ENCODE measurements at regions not wholly inside any gene's neighbourhood (a gene's known extent, or its start where the extent isn't known, plus 50 kb on each side); places are given as distances from the start of the nearest gene placed in this dataset.
"Not testable (repeated sequence)": the region's sequence is repeated elsewhere in the genome, so short reads cannot be mapped to it uniquely, and the experiment has no call there.

DNA sequence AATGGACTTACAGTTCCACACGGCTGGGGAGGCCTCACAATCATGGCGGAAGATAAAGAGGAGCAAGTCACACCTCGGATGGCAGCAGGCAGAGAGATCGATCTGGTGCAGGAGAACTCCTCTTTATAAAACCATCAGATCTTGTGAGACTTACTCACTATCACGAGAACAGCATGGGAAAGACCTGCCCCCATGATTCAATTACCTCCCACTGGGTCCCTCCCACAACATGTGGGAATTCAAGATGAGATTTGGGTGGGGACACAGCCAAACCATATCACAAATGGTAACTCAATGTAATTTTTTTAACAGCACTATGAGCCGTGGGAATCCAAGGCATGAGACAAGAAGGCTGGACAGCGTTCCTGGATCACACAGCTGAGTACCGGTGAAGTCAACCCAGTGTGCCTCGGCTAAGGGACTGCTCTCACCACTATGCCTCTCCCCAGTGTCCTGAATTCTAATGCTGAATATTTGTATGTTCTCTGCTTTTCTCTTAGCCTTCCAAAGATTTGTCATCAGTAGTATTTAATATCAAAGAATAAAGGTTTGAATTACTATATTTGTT lies 84.3 kb downstream of the IRS2 start:
- DNase-seq (ENCODE audit: low read depth in 2 of 2), result not testable (repeated sequence)

DNA sequence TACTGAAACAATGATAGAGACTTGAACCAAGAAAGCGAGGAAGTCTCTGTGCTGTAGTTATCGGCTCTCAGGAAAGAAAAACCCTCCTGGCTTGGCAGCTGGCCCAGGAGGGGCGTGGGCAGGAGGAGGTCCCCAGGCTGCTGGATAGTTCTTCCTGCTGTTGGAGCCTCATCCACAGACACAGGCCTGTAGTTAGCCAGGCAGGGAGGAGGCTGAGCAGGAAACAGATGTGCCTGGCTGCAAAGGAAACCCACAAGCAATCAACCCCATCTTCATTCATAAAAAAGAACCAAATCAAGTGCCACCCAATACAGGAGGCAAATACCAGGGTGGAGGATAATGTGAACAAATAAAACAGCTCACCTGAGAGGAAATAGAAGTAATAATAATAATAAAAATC lies 86.2 kb downstream of the IRS2 start:
- DNase-seq (ENCODE audit: low read depth in 2 of 2), result no peak

DNA sequence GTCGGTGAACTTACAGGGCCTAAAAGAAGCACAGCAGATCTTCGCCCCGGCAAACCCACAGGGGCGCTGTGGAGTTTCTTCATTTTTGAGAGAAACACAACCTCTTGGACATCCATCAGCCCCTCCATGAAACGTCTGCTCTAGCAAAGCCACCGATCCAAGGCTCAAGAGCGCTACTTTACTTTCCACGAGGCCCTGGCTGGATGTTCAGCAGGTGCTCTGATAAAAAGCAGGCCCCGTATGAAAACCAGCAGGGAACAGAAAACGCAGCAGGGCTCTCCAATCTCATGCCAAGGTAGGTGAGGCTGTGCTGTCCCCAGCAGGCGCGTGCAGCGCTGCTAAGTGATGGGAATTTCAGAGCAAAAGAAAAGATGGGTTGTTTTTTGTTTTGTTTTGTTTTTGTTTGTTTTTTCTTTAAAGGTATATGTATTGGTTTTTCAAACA lies 86.7 kb downstream of the IRS2 start:
- DNase-seq (ENCODE audit: low read depth in 2 of 2), result no peak

DNA sequence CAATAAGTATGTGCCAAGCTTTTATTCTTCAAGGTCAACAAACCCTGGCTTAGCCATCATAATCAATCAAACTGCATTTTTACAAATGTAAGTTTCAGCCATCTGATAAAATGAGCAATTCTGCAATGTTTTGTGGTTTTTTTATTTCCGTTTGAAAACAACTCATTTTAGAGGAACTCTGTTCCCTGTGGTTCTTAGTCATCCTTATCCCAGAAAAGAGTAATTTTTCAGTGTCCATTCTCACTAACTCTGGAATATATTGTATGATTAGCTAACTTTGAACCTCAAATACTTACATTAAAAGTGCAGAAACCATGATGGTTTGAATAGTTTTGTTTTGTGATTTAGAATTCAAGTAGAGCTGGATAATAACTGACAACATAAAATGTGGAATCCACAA lies 87.6 kb downstream of the IRS2 start:
- no peak for DNase-seq (ENCODE audit: low read depth in 2 of 2)

DNA sequence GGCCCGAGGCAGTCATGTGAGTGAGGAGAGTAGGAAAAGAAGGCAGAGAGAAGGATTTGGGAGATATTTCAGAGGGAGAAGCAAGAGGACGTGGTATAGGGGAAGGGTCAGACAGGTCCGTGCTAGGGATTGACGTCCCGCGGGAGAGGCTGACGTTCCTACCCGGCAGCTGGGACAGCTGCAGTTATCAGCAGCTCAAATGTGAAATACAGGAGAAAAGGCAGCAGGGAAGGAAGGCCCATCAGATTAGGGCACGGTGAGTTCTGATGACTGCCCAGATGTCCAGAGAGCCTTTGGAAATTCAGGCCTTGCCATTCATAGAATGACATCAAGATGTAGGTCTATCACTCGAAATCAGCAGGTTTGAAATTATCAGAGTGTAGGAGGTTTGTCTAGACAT lies 88.4 kb downstream of the IRS2 start:
- no peak for DNase-seq (ENCODE audit: low read depth in 2 of 2)

DNA sequence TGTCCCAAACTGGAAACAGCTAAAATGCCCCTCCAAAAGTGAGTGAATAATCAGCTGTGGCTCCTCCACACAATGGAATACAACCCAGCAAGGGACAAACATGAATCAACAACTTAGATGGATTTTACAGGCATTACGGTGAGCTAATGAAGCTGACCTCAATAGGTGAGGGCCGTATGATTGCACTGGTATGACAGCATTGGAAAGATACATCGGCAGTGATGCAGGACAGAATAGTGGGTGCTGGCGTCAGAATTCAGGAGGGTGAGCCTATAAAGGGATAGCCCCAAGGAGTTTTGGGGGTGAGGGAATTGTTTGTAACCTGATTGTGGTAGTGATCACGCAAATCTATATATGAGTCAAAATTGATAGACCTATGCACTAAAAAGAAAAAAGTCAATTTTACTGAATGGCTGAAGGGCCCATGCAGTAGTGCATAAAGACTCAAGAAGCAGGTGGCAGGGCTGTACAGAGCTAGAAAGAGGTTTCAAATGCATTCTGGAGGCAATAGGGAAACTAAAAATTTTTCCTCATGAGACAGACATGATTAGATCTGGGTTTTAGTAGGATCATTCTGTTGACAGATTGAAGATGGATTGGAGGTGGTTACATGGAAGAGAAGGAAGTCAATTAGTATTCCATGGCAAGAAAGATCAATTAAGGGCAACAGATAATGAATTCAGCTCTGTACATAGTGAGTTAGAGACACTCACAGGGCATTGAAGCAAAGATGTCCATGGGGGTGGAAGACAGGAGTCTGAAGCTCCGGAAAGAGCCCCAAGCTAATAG lies 90.8 kb downstream of the IRS2 start:
- no peak for DNase-seq (ENCODE audit: low read depth in 2 of 2)

DNA sequence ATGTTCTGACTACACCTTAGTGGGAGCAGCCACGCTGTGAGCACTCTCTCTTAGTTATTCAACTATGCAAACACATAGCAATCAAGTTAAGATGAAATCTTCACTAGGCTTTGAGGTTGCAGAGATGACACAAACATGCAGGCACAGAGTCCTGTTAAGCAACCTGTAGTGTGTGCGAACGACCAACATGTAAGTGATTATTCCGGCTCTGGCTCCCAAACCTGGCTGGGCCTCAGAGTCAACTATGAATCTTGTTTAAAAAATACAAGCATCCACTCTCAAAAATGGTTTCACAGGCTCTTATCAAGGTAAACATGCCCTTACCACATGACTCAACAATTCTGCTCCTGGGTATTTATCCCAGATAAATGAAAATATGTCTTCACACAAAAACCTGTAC lies 91.4 kb downstream of the IRS2 start:
- DNase-seq (ENCODE audit: low read depth in 2 of 2), result no peak

DNA sequence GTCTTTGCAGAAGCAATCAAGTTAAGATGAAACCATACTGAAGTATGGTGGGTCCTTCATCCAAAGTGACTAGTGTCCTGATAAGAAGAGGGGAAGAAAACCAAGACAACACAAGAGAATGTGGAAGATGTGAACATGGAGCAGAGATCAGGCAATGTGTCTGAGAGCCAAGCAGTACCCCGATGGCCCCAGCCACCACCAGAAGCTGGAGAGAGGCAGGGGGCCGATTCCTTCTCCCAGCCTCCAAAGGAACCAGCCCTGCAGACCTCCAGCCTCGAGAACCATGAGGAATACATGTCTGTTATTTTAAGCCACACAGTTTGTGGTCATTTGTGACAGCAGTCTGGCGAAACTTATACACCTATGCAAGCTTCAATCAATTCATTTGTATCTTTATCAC lies 93.2 kb downstream of the IRS2 start:
- DNase-seq (ENCODE audit: low read depth in 2 of 2), result no peak

DNA sequence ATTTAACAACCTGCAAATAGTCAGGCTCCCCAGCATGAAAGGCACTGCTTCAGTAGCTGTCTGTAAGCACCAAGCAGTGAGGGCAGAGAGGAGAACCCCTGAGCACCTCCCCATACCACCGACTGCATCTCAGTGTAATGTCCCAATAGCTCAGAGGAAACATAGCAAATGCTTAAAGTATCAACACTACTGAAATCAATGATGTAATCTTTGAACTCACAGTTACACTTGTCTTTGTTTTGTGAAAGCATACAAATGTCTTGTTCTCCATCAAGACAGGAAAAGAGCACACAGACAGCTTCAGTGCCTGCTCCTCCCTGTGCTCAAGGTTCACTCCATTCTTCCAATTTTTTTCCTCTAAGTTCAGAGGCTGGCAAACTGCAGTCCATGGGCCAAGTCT lies 94.7 kb downstream of the IRS2 start:
- DNase-seq (ENCODE audit: low read depth in 2 of 2), result no peak

DNA sequence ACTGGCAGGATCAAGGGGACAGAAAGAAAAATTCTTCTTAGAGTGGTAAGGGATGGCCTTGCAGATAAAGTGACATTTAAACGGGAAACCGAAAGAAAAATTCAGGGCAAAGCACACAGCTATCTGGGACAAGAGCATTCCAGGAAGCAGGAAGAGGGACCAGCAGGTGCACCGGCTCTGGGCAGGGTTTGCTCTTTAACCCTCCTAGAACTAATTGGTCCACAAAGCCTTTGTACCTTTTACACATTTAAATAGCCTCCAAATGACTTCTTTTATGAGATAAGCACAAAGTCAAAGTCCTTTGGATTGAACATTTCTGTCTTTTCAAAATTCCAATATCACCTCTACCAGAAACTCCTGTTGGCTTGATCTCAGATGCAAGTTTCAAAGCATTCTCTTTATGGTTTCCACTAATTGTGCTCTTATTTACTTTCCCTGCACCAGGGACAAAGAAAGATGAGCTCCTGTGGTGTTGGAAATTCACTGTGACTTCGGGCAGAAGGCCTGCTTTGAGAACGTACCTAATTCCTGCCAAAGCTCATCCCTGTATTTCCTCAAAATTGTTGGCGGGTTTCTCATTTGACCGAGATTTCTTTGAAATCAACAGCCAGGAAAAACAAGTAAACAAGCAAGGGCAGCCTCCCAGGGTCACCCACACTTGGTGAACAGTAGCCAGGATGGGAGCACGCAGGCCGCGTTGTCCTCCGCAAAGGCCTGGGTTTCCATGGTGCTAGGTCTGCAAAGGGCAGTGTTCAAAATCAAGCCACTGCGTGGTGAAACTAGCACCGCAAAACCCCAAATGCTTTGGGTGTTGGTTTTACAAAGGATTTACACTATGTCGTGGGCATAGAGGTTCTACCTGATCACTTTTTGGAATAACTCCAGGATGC lies 98.6 kb downstream of the IRS2 start:
- DNase-seq (ENCODE audit: low read depth in 2 of 2), result no peak

DNA sequence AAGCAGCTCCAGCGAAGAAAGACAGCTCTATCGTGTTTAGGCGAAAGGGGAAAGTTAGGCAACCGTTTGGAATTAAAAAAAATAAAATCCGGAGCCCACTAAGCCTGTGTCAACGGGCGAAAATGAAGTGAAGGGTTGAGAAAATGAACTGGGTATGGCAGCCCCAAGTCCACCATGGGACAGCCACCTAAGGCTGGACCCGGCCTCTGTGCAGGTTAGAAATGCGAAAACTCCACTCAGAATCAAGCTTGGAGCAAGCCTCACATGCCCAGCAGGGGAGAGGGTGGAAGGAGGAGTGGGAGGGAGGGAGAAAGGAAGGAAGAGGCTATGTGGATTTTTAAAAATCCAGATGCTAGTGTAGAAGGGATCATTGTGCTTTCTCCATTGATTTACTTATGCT lies 101.2 kb downstream of the IRS2 start:
- no peak for DNase-seq (ENCODE audit: low read depth in 2 of 2)

DNA sequence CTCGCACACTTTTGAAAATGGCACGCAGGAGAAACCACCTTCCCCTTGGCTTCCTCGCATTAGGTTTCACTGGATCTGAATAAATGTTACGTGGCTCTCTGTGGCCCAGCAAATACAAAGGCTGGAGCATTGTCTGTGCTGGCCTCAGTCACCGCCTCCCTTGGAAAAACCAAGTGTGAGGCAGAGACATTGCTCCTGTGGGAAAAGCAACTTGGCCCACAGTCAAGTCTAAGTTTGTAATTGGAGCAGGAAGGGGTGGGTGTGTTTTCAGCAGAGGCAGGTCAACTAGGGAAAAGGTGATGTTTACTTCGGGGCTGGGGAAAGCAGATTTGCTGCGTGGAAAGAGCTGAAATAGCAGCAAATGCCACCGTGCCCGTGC lies 101.6 kb downstream of the IRS2 start:
- no peak for DNase-seq (ENCODE audit: low read depth in 2 of 2)

DNA sequence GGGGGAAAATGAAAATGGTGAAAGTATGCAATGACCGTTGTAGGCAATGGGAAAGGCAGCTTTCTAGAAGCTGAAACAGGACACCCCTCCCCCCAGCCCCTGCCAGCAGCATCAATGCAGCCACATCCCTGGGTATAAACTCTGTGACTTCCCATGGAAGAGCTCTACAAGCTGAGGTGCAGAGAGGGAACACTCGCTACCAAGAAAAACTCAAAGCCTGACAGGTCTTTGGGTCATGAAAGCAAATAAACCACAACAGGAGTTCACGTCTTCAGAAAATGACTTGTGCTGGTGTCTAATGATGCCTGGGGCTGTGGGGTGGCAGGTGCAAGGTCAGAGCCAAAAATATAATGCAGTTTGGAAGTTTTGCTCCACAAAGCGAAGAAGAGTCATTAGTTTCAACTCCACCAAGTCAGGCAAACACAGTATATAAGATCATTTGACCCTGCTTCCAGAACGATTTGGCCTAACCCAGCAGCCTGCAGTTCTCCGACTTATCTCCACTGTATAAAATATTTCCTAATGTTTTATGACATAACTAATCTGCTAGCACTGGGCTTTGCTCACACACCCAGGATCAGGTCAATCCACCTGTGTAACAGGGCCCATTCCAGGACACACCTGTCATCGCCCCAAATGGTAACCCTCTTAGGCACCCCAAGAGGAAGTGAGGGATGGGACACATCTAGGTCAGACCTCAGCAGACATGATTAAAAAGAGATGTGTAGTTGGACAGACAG lies 102.1 kb downstream of the IRS2 start:
- no peak for DNase-seq (ENCODE audit: low read depth in 2 of 2)

DNA sequence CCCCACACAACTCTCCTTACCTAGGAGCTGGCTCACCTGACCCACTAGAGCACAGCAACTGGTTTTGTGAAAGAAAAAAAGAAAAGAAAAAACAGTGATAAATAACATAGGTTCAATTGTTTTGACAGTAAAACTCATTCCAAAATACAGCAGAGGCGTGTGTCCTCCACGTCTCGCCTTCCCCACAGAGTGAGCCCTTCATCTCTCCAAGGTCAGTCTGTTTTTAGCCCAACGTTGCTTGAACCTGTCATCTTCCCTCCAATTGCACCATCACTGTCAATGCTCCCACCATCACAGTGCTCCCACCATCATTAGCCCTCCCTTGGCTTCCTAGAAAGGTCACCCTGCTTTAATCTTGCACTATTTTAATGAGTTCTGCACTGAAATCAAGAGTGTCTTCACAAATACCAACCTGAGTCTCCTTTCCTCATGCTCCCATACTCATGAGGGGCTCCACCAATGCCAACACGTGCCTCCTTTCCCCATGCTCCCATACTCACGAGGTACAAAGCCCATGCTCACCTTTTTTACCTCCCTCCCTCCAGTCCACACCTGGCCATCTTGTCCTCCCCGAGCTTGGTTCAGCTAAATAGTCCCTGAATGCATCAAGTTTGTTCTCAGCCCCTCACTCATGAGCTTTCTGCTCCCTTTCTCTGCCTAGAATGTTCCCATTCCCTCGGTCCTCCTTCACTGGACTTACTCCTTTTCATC lies 103.7 kb downstream of the IRS2 start:
- no peak for DNase-seq (ENCODE audit: low read depth in 2 of 2)

DNA sequence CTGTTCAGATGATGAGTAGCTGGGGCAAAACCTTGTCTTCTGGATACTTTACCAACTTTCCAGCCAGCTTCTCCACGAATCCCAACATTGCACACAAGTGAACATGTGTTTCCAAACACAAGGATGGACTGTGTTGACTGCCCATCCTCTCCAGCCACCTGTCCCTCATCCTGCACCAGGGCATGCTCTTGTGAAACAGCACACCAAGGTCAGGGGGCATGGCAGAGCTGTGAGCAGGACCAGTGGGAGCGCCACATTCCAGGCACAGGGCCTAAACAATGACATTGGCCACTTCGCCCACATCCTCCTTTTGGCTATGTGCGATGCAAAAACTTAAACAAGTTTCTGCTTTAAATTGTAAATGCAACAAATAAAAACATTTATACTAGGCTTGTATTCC lies 105.5 kb downstream of the IRS2 start:
- no peak for DNase-seq (ENCODE audit: low read depth in 2 of 2)

DNA sequence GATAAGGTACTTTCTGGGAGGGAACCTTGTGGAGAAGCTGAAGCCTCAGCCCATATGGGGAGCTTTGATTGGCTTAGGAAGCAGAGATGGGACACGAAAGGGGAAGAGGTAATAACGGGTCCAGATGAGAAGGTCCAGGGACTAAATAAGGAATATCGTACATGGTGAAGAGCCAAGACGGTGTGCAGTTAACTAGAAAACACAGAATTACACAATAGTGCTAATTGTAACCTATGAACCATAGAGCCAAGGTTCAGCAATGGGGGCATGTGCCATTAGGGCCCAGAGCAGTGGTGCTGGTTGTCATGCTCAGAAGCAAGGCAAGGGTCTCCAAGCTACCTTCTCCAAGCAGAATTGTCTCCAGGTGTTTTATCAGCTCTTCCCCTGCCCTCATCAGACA lies 106.1 kb downstream of the IRS2 start:
- DNase-seq (ENCODE audit: low read depth in 2 of 2), result no peak

DNA sequence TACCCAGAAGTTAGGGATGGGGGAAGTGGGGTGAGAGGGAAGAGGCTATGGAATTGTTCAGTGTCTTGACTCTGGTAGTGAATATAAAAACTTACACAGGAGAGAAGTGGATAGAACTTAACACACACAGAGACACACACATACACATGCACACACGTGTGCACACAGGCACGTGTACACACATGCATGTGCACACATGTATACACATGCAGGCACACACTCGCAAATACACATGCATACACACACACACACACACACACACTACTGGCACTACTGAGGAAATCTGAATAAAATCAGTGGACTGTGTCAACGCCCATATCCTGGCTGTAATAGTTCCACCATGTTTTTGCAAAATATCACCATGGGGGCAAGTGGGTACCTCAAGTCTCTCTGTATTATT lies 107.9 kb downstream of the IRS2 start:
- no peak for DNase-seq (ENCODE audit: low read depth in 2 of 2)

DNA sequence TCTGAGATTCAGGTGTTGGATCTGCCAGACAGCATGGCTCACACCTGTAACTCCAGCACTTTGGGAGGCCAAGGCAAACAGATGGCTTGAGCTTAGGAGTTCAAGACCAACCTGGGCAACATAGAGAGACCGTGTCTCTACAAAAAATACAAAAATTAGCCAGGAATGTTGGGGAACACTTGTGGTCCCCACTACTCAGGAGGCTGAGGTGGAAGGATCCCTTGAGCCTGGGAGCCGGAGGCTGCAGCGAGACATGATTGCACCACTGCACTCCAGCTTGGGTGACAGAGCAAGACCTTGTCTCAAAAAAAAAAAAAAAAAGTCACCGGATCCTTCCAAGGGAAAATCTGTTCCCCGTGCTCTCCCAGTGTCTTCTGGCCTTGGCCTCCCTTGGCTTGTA lies 109.2 kb downstream of the IRS2 start:
- DNase-seq (ENCODE audit: low read depth in 2 of 2), result no peak

DNA sequence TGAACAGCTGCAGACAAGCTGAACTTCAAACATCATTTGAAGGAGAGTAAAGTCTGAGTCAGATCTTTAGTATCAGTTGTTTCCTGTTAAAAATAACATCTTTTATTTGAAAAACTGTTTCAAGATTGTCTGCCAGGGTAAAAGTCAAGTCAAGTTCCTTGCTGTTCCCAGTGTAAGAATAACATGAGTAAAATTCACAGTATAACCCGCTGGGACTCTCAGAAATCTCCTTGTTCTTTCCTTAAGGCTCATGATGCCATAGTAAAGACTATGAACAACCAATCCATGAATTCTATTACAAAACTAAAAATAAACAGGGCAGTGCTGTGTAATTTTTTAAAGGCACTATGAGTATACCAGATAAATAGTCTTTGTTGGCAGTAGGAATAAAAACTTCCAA lies 112.9 kb downstream of the IRS2 start:
- no peak for DNase-seq (ENCODE audit: low read depth in 2 of 2)

DNA sequence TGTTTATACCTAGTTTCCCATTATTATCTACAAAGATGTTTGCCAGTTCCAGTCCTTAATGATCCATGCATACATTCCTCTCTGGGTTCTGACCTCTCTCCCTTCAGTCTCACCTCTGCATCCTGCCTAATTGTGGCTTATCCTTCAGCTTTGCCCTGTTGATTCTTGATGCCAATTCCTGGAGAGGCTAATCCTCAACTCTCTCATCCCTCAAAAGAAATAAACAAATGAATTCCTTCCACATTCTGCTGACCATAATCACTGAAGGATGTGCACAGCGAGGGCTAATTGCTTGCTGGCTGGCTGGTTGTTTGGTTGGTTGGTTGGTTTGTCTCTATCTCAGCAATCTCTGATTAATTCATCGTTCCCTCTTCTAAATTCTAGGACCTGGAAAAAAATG lies 113.8 kb downstream of the IRS2 start:
- DNase-seq (ENCODE audit: low read depth in 2 of 2), result no peak

DNA sequence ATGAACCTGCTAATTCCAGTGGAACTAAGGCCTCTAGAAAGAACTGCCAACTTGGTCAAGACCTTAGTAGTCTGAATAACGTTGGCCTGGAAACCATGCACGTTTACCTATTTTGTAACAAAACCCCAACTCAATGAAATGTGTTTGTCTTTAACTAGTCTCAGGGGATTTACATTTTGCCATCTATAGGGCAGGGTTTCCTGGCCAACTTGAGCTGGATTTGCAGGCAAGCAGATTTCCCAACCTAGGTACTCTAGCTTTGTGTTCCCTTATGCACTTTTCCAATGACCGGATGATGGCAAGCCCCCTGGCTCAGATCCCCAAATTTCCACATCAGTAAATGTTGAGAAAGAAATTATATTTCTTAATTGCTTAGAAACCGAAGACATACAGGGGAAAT lies 114.5 kb downstream of the IRS2 start:
- no peak for DNase-seq (ENCODE audit: low read depth in 2 of 2)

DNA sequence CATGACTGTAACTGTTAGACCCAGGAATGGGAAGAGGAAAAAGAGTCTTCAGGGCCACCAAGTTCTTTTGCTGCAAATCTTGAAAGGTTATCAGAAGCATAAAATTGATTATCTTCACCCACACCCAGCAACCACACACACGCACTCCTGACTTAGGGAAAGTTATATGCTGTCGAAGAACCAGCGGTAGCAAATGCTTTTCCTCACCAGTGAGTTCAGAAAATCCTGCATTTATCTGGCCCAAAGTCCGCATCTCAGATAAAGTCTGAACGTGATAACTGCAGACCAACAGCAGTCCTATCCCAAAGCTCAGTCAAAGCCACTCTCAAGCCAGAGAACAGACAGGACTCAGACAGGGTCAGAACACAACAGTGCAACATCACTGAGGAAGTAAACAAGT lies 115.6 kb downstream of the IRS2 start:
- DNase-seq (ENCODE audit: low read depth in 2 of 2), result no peak

All from activated CD4-positive, alpha-beta T cell treated with anti-CD3 and anti-CD28 coated beads for 24 hours (primary cell).